Neural cell (in vitro differentiated cells): ENCODE measurements at regions not wholly inside any gene's neighbourhood (a gene's known extent, or its start where the extent isn't known, plus 50 kb on each side); places are given as distances from the start of the nearest gene placed in this dataset.

Source experiments
- H2AFZ ChIP-seq: fragments of 200-600, 300-800 bp; sonication (generic), shearing (Covaris generic); 2 replicates; pipeline ENCODE4 v1.6.0; 2014; ENCODE audit warnings: low read depth, mild to moderate bottlenecking, antibody characterized with exemption, low read length, moderate library complexity
- H3F3A ChIP-seq: fragments of 200-600 bp; shearing (Covaris generic); 2 replicates; pipeline ENCODE4 v1.6.1; 2016; ENCODE audit warnings: mild to moderate bottlenecking, moderate library complexity, mixed read lengths, antibody characterized with exemption, low read length; ENCODE audit not compliant: insufficient read depth, poor library complexity, severe bottlenecking
- H3K27ac ChIP-seq: fragments of 200-600, 300-800 bp; sonication (generic), shearing (Covaris generic); 2 replicates; pipeline ENCODE4 v1.5.1; 2014; ENCODE audit warnings: mild to moderate bottlenecking, low read length, moderate library complexity
- H3K27me3 ChIP-seq: fragments of 300-800, 200-600 bp; sonication (generic), shearing (Covaris generic); 2 replicates; pipeline ENCODE4 v1.6.0; 2014; ENCODE audit warnings: mild to moderate bottlenecking, low read depth, low read length, moderate library complexity; ENCODE audit not compliant: insufficient read depth
- H3K36me3 ChIP-seq: fragments of 300-800, 200-600 bp; sonication (generic), shearing (Covaris generic); 2 replicates; pipeline ENCODE4 v1.5.1; 2014; ENCODE audit warnings: mild to moderate bottlenecking, antibody characterized with exemption, low read length, moderate library complexity; ENCODE audit not compliant: insufficient read depth
- H3K4me2 ChIP-seq: fragments of 300-800, 200-600 bp; sonication (generic), shearing (Covaris generic); 2 replicates; pipeline ENCODE4 v1.6.0; 2014; ENCODE audit warnings: mild to moderate bottlenecking, low read length
- H3K4me3 ChIP-seq: fragments of 300-800, 200-600 bp; sonication (generic), shearing (Covaris generic); 2 replicates; pipeline ENCODE4 v1.5.1; 2014; ENCODE audit warnings: mild to moderate bottlenecking, low read length, moderate library complexity
- H3K79me2 ChIP-seq: fragments of 200-600 bp; shearing (Covaris generic); replicated peaks from 2 replicates; pipeline ENCODE4 v1.6.0; 2014; ENCODE audit warnings: mild to moderate bottlenecking, low read length, moderate library complexity; ENCODE audit not compliant: insufficient read depth
- H3K9ac ChIP-seq: fragments of 300-800, 200-600 bp; sonication (generic), shearing (Covaris generic); 2 replicates; pipeline ENCODE4 v1.6.1; 2016; ENCODE audit warnings: mild to moderate bottlenecking, low read length, mixed read lengths
- H3K9me2 ChIP-seq: fragments of 200-600 bp; shearing (Covaris generic); 2 replicates; pipeline ENCODE4 v1.6.1; 2016; ENCODE audit warnings: mild to moderate bottlenecking, low read length, mixed read lengths; ENCODE audit not compliant: insufficient read depth
- H3K9me3 ChIP-seq: fragments of 200-600, 300-800 bp; sonication (generic), shearing (Covaris generic); 2 replicates; pipeline ENCODE4 v1.6.1; 2016; ENCODE audit warnings: mild to moderate bottlenecking, mixed run types, low read length, moderate library complexity, mixed read lengths
- H4K20me1 ChIP-seq: fragments of 200-600 bp; shearing (Covaris generic); 2 replicates; pipeline ENCODE4 v1.6.1; 2016; ENCODE audit warnings: mild to moderate bottlenecking, mixed run types; ENCODE audit not compliant: insufficient read depth
- EP300 ChIP-seq: fragments of 450-650 bp; conservative IDR thresholded peaks from 2 replicates; pipeline ENCODE4 v1.6.1; 2014; ENCODE audit warnings: antibody characterized with exemption, mild to moderate bottlenecking, moderate library complexity; ENCODE audit not compliant: poor library complexity, severe bottlenecking
- EZH2 ChIP-seq: fragments of 200-600, 300-800 bp; shearing (Covaris generic), sonication (generic); IDR thresholded peaks from 2 replicates; pipeline ENCODE4 v1.6.1; 2014; ENCODE audit warnings: antibody characterized with exemption, low read length, borderline replicate concordance, mild to moderate bottlenecking; ENCODE audit not compliant: insufficient read depth, poor library complexity, severe bottlenecking
- MXI1 ChIP-seq: fragments of 450-650 bp; conservative IDR thresholded peaks from 2 replicates; pipeline ENCODE4 v1.6.1; 2014; ENCODE audit warnings: antibody characterized with exemption, mild to moderate bottlenecking; ENCODE audit not compliant: poor library complexity, severe bottlenecking
- POLR2AphosphoS5 ChIP-seq: IDR thresholded peaks from 2 replicates; pipeline ENCODE4 v1.6.1; 2012
- RAD21 ChIP-seq: fragments of 450-650 bp; conservative IDR thresholded peaks from 2 replicates; pipeline ENCODE4 v1.6.1; 2014; ENCODE audit warnings: antibody characterized with exemption, mild to moderate bottlenecking, moderate library complexity
- SMC3 ChIP-seq: fragments of 450-650 bp; conservative IDR thresholded peaks from 2 replicates; pipeline ENCODE4 v1.6.1; 2014; ENCODE audit warnings: antibody characterized with exemption, mild to moderate bottlenecking, moderate library complexity; ENCODE audit not compliant: poor library complexity
- TAF1 ChIP-seq: IDR thresholded peaks from 2 replicates; pipeline ENCODE4 v1.6.1; 2012; ENCODE audit warnings: low read depth
- TF ChIP-seq, protein P1 (sequence below): fragments of 450-650 bp; IDR thresholded peaks from 2 replicates; pipeline ENCODE4 v1.5.1; 2014; ENCODE audit warnings: antibody characterized with exemption, mild to moderate bottlenecking, moderate library complexity; ENCODE audit not compliant: poor library complexity, severe bottlenecking
- TF ChIP-seq, protein P2 (sequence below): IDR thresholded peaks from 2 replicates; pipeline ENCODE4 v1.6.1; 2012; ENCODE audit warnings: borderline replicate concordance

- no peak overlapping the region for H3K9ac ChIP-seq
- H3K27ac ChIP-seq: no peak overlapping the region
- no peak overlapping the region for H3K4me3 ChIP-seq
- H3K79me2 ChIP-seq: no peaks in the 10 kb centered on the region
- no peak overlapping the region for H2AFZ ChIP-seq
- H3F3A ChIP-seq: no peaks in the 10 kb centered on the region
- no peaks in the 10 kb centered on the region for H4K20me1 ChIP-seq
- H3K9me2 ChIP-seq: no peaks in the 10 kb centered on the region
- no peak overlapping the region for H3K4me2 ChIP-seq
- no peaks in the 10 kb centered on the region for H3K9me3 ChIP-seq
- no peak for TF ChIP-seq SMC3
- TF ChIP-seq, protein P1, sequence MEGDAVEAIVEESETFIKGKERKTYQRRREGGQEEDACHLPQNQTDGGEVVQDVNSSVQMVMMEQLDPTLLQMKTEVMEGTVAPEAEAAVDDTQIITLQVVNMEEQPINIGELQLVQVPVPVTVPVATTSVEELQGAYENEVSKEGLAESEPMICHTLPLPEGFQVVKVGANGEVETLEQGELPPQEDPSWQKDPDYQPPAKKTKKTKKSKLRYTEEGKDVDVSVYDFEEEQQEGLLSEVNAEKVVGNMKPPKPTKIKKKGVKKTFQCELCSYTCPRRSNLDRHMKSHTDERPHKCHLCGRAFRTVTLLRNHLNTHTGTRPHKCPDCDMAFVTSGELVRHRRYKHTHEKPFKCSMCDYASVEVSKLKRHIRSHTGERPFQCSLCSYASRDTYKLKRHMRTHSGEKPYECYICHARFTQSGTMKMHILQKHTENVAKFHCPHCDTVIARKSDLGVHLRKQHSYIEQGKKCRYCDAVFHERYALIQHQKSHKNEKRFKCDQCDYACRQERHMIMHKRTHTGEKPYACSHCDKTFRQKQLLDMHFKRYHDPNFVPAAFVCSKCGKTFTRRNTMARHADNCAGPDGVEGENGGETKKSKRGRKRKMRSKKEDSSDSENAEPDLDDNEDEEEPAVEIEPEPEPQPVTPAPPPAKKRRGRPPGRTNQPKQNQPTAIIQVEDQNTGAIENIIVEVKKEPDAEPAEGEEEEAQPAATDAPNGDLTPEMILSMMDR: no peak
- TF ChIP-seq, protein P2, sequence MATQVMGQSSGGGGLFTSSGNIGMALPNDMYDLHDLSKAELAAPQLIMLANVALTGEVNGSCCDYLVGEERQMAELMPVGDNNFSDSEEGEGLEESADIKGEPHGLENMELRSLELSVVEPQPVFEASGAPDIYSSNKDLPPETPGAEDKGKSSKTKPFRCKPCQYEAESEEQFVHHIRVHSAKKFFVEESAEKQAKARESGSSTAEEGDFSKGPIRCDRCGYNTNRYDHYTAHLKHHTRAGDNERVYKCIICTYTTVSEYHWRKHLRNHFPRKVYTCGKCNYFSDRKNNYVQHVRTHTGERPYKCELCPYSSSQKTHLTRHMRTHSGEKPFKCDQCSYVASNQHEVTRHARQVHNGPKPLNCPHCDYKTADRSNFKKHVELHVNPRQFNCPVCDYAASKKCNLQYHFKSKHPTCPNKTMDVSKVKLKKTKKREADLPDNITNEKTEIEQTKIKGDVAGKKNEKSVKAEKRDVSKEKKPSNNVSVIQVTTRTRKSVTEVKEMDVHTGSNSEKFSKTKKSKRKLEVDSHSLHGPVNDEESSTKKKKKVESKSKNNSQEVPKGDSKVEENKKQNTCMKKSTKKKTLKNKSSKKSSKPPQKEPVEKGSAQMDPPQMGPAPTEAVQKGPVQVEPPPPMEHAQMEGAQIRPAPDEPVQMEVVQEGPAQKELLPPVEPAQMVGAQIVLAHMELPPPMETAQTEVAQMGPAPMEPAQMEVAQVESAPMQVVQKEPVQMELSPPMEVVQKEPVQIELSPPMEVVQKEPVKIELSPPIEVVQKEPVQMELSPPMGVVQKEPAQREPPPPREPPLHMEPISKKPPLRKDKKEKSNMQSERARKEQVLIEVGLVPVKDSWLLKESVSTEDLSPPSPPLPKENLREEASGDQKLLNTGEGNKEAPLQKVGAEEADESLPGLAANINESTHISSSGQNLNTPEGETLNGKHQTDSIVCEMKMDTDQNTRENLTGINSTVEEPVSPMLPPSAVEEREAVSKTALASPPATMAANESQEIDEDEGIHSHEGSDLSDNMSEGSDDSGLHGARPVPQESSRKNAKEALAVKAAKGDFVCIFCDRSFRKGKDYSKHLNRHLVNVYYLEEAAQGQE: no peak
- TF ChIP-seq EZH2: no peak
- no peak for TF ChIP-seq TAF1
- TF ChIP-seq POLR2AphosphoS5: no peak
- no peak for TF ChIP-seq EP300
- H3K36me3 ChIP-seq: no peaks in the 10 kb centered on the region
- no peaks in the 10 kb centered on the region for H3K27me3 ChIP-seq
These were observed 346.0 kb upstream of the MARCKS start for GRCh38 chr6:113511100-113511499.

- H3K9ac ChIP-seq: no peak overlapping the region
- H3K9me3 ChIP-seq: no peaks in the 10 kb centered on the region
- no peaks in the 10 kb centered on the region for H4K20me1 ChIP-seq
- H3K36me3 ChIP-seq: no peaks in the 10 kb centered on the region
- no peaks in the 10 kb centered on the region for H3K9me2 ChIP-seq
- no peak overlapping the region for H3K27ac ChIP-seq
- H3K79me2 ChIP-seq: no peaks in the 10 kb centered on the region
- no peaks in the 10 kb centered on the region for H3F3A ChIP-seq
- no peak for TF ChIP-seq MXI1
- no peaks in the 10 kb centered on the region for H3K27me3 ChIP-seq
- H3K4me2 ChIP-seq: no peak overlapping the region
- no peak overlapping the region for H2AFZ ChIP-seq
- H3K4me3 ChIP-seq: no peak overlapping the region
These were observed 344.6 kb upstream of the MARCKS start for GRCh38 chr6:113512576-113512975.

- no peak overlapping the region for H3K9ac ChIP-seq
- no peak overlapping the region for H3K27ac ChIP-seq
- no peak overlapping the region for H3K4me3 ChIP-seq
- H3K9me2 ChIP-seq: no peaks in the 10 kb centered on the region
- no peak overlapping the region for H3K4me2 ChIP-seq
- H2AFZ ChIP-seq: no peak overlapping the region
- no peaks in the 10 kb centered on the region for H3F3A ChIP-seq
- H3K9me3 ChIP-seq: no peaks in the 10 kb centered on the region
- no peaks in the 10 kb centered on the region for H3K27me3 ChIP-seq
- TF ChIP-seq, protein P2: no peak
- TF ChIP-seq SMC3 (no peak), POLR2AphosphoS5 (no peak), EP300 (no peak), RAD21 (no peak), EZH2 (no peak), TAF1 (no peak), MXI1 (no peak)
- TF ChIP-seq, protein P1: no peak
- H4K20me1 ChIP-seq: no peaks in the 10 kb centered on the region
- no peaks in the 10 kb centered on the region for H3K36me3 ChIP-seq
- H3K79me2 ChIP-seq: no peaks in the 10 kb centered on the region
These were observed 344.1 kb upstream of the MARCKS start for GRCh38 chr6:113513086-113513485.
